GM23338 (cell line): ENCODE measurements at regions not wholly inside any gene's neighbourhood (a gene's known extent, or its start where the extent isn't known, plus 50 kb on each side); places are given as distances from the start of the nearest gene placed in this dataset.

ENCODE experiments used
- ATAC-seq: fragments of 200-7000 bp; cut with Tn5 transposase; 3 replicates; pipeline ENCODE4 v1.9.1; 2020
- DNase-seq: peaks from one replicate; pipeline ENCODE4 v3.0.0-alpha.2; 2015; ENCODE audit warnings: low spot score
- H2AFZ ChIP-seq: fragments of 200-600 bp; sonication (generic); 2 replicates; pipeline ENCODE4 v1.8.0; 2016; ENCODE audit warnings: antibody characterized with exemption, mild to moderate bottlenecking, moderate library complexity
- H3F3A ChIP-seq: fragments of 200-600 bp; sonication (generic); replicated peaks from 2 replicates; pipeline ENCODE4 v1.8.0; 2017; ENCODE audit warnings: antibody characterized with exemption, mixed run types, low read depth
- H3K27ac ChIP-seq: fragments of 200-600 bp; sonication (generic); 2 replicates; pipeline ENCODE4 v1.6.1; 2016; ENCODE audit warnings: low read depth
- H3K27me3 ChIP-seq: fragments of 200-600 bp; sonication (generic); 2 replicates; pipeline ENCODE4 v1.8.0; 2016; ENCODE audit warnings: mild to moderate bottlenecking, mixed run types, moderate library complexity; ENCODE audit not compliant: insufficient read depth
- H3K36me3 ChIP-seq: fragments of 200-600 bp; sonication (generic); 2 replicates; pipeline ENCODE4 v1.8.0; 2016; ENCODE audit warnings: mild to moderate bottlenecking; ENCODE audit not compliant: insufficient read depth
- H3K4me1 ChIP-seq: fragments of 200-600 bp; sonication (generic); 2 replicates; pipeline ENCODE4 v1.8.0; 2016; ENCODE audit warnings: mild to moderate bottlenecking, moderate library complexity; ENCODE audit not compliant: insufficient read depth
- H3K4me2 ChIP-seq: fragments of 200-600 bp; sonication (generic); 2 replicates; pipeline ENCODE4 v1.7.1; 2017; ENCODE audit warnings: mixed run types
- H3K4me3 ChIP-seq: fragments of 200-600 bp; sonication (generic); 2 replicates; pipeline ENCODE4 v1.6.1; 2016; ENCODE audit warnings: mixed run types
- H3K79me2 ChIP-seq: fragments of 200-600 bp; sonication (generic); replicated peaks from 2 replicates; pipeline ENCODE4 v1.8.0; 2017; ENCODE audit warnings: mild to moderate bottlenecking; ENCODE audit not compliant: insufficient read depth
- H3K9me2 ChIP-seq: fragments of 200-600 bp; sonication (generic); 2 replicates; pipeline ENCODE4 v1.8.0; 2017; ENCODE audit not compliant: insufficient read depth
- H4K20me1 ChIP-seq: fragments of 200-600 bp; sonication (generic); replicated peaks from 2 replicates; pipeline ENCODE4 v1.8.0; 2017; ENCODE audit warnings: mild to moderate bottlenecking; ENCODE audit not compliant: insufficient read depth
- H3K27ac Mint-ChIP-seq: 2 replicates; pipeline ENCODE4 v1.8.0; 2020; ENCODE audit warnings: inconsistent platforms, mild to moderate bottlenecking, moderate library complexity, mixed read lengths
- H3K27me3 Mint-ChIP-seq: 3 replicates; pipeline ENCODE4 v1.8.0; 2022; ENCODE audit warnings: low read depth, mild to moderate bottlenecking, moderate library complexity, mixed read lengths, inconsistent platforms; ENCODE audit not compliant: insufficient read depth, poor library complexity
- H3K36me3 Mint-ChIP-seq: 3 replicates; pipeline ENCODE4 v1.8.0; 2021; ENCODE audit warnings: low read depth, mild to moderate bottlenecking, inconsistent platforms, moderate library complexity, mixed read lengths
- H3K4me1 Mint-ChIP-seq: 3 replicates; pipeline ENCODE4 v1.8.0; 2020; ENCODE audit warnings: mild to moderate bottlenecking, inconsistent platforms, mixed read lengths
- H3K4me3 Mint-ChIP-seq: 3 replicates; pipeline ENCODE4 v1.8.0; 2021; ENCODE audit warnings: moderate library complexity, mild to moderate bottlenecking, inconsistent platforms, mixed read lengths
- H3K9me3 Mint-ChIP-seq: 3 replicates; pipeline ENCODE4 v1.8.0; 2020; ENCODE audit warnings: moderate library complexity, mild to moderate bottlenecking, inconsistent platforms, mixed read lengths
- CREB1 ChIP-seq: fragments of 250-450 bp; sonication (Bioruptor Pico); IDR thresholded peaks from 2 replicates; pipeline ENCODE4 v1.5.0; 2020; ENCODE audit warnings: low read depth, mild to moderate bottlenecking, moderate library complexity
- ETS1 ChIP-seq: IDR thresholded peaks from 2 replicates; pipeline ENCODE4 v1.6.1; 2016; ENCODE audit warnings: antibody characterized with exemption
- EZH2phosphoT487 ChIP-seq: fragments of 200-600 bp; sonication (generic); IDR thresholded peaks from one replicate; pipeline ENCODE4 v1.8.1; 2018; ENCODE audit warnings: antibody characterized with exemption; ENCODE audit not compliant: unreplicated experiment
- JUNB ChIP-seq: IDR thresholded peaks from one replicate; pipeline ENCODE4 v1.6.1; 2016; ENCODE audit warnings: antibody characterized with exemption; ENCODE audit not compliant: unreplicated experiment
- NANOG ChIP-seq: IDR thresholded peaks from 2 replicates; pipeline ENCODE4 v1.6.1; 2016; ENCODE audit warnings: antibody characterized with exemption, borderline replicate concordance
- POLR2AphosphoS5 ChIP-seq: IDR thresholded peaks from 2 replicates; pipeline ENCODE4 v1.6.1; 2016; ENCODE audit warnings: antibody characterized with exemption, low read depth
- REST ChIP-seq: IDR thresholded peaks from one replicate; pipeline ENCODE4 v1.6.1; 2018; ENCODE audit warnings: antibody characterized with exemption; ENCODE audit not compliant: unreplicated experiment
- STAT1 ChIP-seq: IDR thresholded peaks from one replicate; pipeline ENCODE4 v1.6.1; 2016; ENCODE audit warnings: antibody characterized with exemption; ENCODE audit not compliant: unreplicated experiment
- ZNF114 ChIP-seq: fragments of 250-450 bp; sonication (Bioruptor Pico); IDR thresholded peaks from 2 replicates; pipeline ENCODE4 v1.5.0; 2020; ENCODE audit warnings: mild to moderate bottlenecking, moderate library complexity
- ZNF331 ChIP-seq: fragments of 250-450 bp; sonication (Bioruptor Pico); IDR thresholded peaks from 2 replicates; pipeline ENCODE4 v1.5.0; 2020; ENCODE audit warnings: low read depth, mild to moderate bottlenecking, moderate library complexity
- TF ChIP-seq, protein P1 (sequence below), 2 experiments: fragments of 200-600 bp in 1 of 2; sonication (generic) in 1 of 2; conservative IDR thresholded peaks; 2 replicates each; pipeline versions ENCODE4 v1.5.1 to v1.6.1; 2016 to 2017; ENCODE audit warnings: antibody characterized with exemption in 2 of 2, low read depth in 2 of 2, mild to moderate bottlenecking in 2 of 2, moderate library complexity in 1 of 2

- DNase-seq = peak; percentile 74
- no peak overlapping the region for H3K27ac Mint-ChIP-seq
- H3K9me2 ChIP-seq = no peaks in the 10 kb centered on the region
- no peak overlapping the region for H3K27ac ChIP-seq
- H3K4me1 Mint-ChIP-seq = no peaks in the 10 kb centered on the region
- H4K20me1 ChIP-seq = no peaks in the 10 kb centered on the region
- no peaks in the 10 kb centered on the region for H3K27me3 ChIP-seq
- no peaks in the 10 kb centered on the region for H3K4me1 ChIP-seq
- no peaks in the 10 kb centered on the region for H3F3A ChIP-seq
- no peak overlapping the region for H3K4me2 ChIP-seq
- H3K27me3 Mint-ChIP-seq = no peaks in the 10 kb centered on the region
- H3K36me3 Mint-ChIP-seq = peaks cover 7% of the 10 kb centered on the region; the same call in 2 of the 3 replicates
- peak; percentile 67 for ATAC-seq
- no peak overlapping the region for H3K4me3 ChIP-seq
- no peaks in the 10 kb centered on the region for H3K36me3 ChIP-seq
- no peak overlapping the region for H2AFZ ChIP-seq
- H3K9me3 Mint-ChIP-seq = peaks cover 10% of the 10 kb centered on the region
- no peak for TF ChIP-seq ZNF331 (CRISPR knock-in tag)
- TF ChIP-seq, protein P1, sequence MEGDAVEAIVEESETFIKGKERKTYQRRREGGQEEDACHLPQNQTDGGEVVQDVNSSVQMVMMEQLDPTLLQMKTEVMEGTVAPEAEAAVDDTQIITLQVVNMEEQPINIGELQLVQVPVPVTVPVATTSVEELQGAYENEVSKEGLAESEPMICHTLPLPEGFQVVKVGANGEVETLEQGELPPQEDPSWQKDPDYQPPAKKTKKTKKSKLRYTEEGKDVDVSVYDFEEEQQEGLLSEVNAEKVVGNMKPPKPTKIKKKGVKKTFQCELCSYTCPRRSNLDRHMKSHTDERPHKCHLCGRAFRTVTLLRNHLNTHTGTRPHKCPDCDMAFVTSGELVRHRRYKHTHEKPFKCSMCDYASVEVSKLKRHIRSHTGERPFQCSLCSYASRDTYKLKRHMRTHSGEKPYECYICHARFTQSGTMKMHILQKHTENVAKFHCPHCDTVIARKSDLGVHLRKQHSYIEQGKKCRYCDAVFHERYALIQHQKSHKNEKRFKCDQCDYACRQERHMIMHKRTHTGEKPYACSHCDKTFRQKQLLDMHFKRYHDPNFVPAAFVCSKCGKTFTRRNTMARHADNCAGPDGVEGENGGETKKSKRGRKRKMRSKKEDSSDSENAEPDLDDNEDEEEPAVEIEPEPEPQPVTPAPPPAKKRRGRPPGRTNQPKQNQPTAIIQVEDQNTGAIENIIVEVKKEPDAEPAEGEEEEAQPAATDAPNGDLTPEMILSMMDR (conservative IDR thresholded peaks at IDR 0.05; ENCODE audit: low read depth in 2 of 2) = peak; percentile 58 to 73
- no peaks in the 10 kb centered on the region for H3K79me2 ChIP-seq
- no peak overlapping the region for H3K4me3 Mint-ChIP-seq
Measured at GRCh38 chr17:6286233-6286632, 148.7 kb downstream of the AIPL1 start.

GRCh38 chr17:6285486-6285885 is 149.4 kb downstream of the AIPL1 start:
- no peaks in the 10 kb centered on the region for H3K9me2 ChIP-seq
- no peak overlapping the region for H3K27ac ChIP-seq
- H3F3A ChIP-seq = no peaks in the 10 kb centered on the region
- H3K36me3 ChIP-seq = no peaks in the 10 kb centered on the region
- H3K79me2 ChIP-seq = no peaks in the 10 kb centered on the region
- H3K4me1 ChIP-seq = no peaks in the 10 kb centered on the region
- Mint-ChIP-seq H3K9me3 (peaks cover 10% of the 10 kb centered on the region), H3K36me3 (peaks cover 7% of the 10 kb centered on the region; the same call in 2 of the 3 replicates), H3K27ac (no peak overlapping the region), H3K4me3 (no peak overlapping the region), H3K4me1 (no peaks in the 10 kb centered on the region), H3K27me3 (no peaks in the 10 kb centered on the region)
- H2AFZ ChIP-seq = no peak overlapping the region
- no peaks in the 10 kb centered on the region for H4K20me1 ChIP-seq
- H3K4me2 ChIP-seq = no peak overlapping the region
- H3K4me3 ChIP-seq = no peak overlapping the region
- H3K27me3 ChIP-seq = no peaks in the 10 kb centered on the region
- no peak for ATAC-seq
- no peak for DNase-seq
- TF ChIP-seq STAT1 (no peak), NANOG (no peak), CREB1 (CRISPR knock-in tag) (no peak), EZH2phosphoT487 (no peak), ZNF114 (no peak), REST (no peak), POLR2AphosphoS5 (no peak), ETS1 (no peak), JUNB (no peak)
- TF ChIP-seq, protein P1 (conservative IDR thresholded peaks at IDR 0.05; ENCODE audit: low read depth in 2 of 2) = no peak
